GM23338 (cell line): ENCODE measurements at regions not wholly inside any gene's neighbourhood (a gene's known extent, or its start where the extent isn't known, plus 50 kb on each side); places are given as distances from the start of the nearest gene placed in this dataset.
A peak's percentile ranks its signal among the peaks of the same experiment; 100 is the strongest.

ENCODE experiments used
- ATAC-seq: fragments of 200-7000 bp; cut with Tn5 transposase; 3 replicates; pipeline ENCODE4 v1.9.1; 2020
- DNase-seq: peaks from one replicate; pipeline ENCODE4 v3.0.0-alpha.2; 2015; ENCODE audit warnings: low spot score
- H2AFZ ChIP-seq: fragments of 200-600 bp; sonication (generic); 2 replicates; pipeline ENCODE4 v1.8.0; 2016; ENCODE audit warnings: antibody characterized with exemption, mild to moderate bottlenecking, moderate library complexity
- H3F3A ChIP-seq: fragments of 200-600 bp; sonication (generic); replicated peaks from 2 replicates; pipeline ENCODE4 v1.8.0; 2017; ENCODE audit warnings: antibody characterized with exemption, mixed run types, low read depth
- H3K27ac ChIP-seq: fragments of 200-600 bp; sonication (generic); 2 replicates; pipeline ENCODE4 v1.6.1; 2016; ENCODE audit warnings: low read depth
- H3K27me3 ChIP-seq: fragments of 200-600 bp; sonication (generic); 2 replicates; pipeline ENCODE4 v1.8.0; 2016; ENCODE audit warnings: mild to moderate bottlenecking, mixed run types, moderate library complexity; ENCODE audit not compliant: insufficient read depth
- H3K36me3 ChIP-seq: fragments of 200-600 bp; sonication (generic); 2 replicates; pipeline ENCODE4 v1.8.0; 2016; ENCODE audit warnings: mild to moderate bottlenecking; ENCODE audit not compliant: insufficient read depth
- H3K4me1 ChIP-seq: fragments of 200-600 bp; sonication (generic); 2 replicates; pipeline ENCODE4 v1.8.0; 2016; ENCODE audit warnings: mild to moderate bottlenecking, moderate library complexity; ENCODE audit not compliant: insufficient read depth
- H3K4me2 ChIP-seq: fragments of 200-600 bp; sonication (generic); 2 replicates; pipeline ENCODE4 v1.7.1; 2017; ENCODE audit warnings: mixed run types
- H3K4me3 ChIP-seq: fragments of 200-600 bp; sonication (generic); 2 replicates; pipeline ENCODE4 v1.6.1; 2016; ENCODE audit warnings: mixed run types
- H3K79me2 ChIP-seq: fragments of 200-600 bp; sonication (generic); replicated peaks from 2 replicates; pipeline ENCODE4 v1.8.0; 2017; ENCODE audit warnings: mild to moderate bottlenecking; ENCODE audit not compliant: insufficient read depth
- H3K9me2 ChIP-seq: fragments of 200-600 bp; sonication (generic); 2 replicates; pipeline ENCODE4 v1.8.0; 2017; ENCODE audit not compliant: insufficient read depth
- H4K20me1 ChIP-seq: fragments of 200-600 bp; sonication (generic); replicated peaks from 2 replicates; pipeline ENCODE4 v1.8.0; 2017; ENCODE audit warnings: mild to moderate bottlenecking; ENCODE audit not compliant: insufficient read depth
- H3K27ac Mint-ChIP-seq: 2 replicates; pipeline ENCODE4 v1.8.0; 2020; ENCODE audit warnings: inconsistent platforms, mild to moderate bottlenecking, moderate library complexity, mixed read lengths
- H3K27me3 Mint-ChIP-seq: 3 replicates; pipeline ENCODE4 v1.8.0; 2022; ENCODE audit warnings: low read depth, mild to moderate bottlenecking, moderate library complexity, mixed read lengths, inconsistent platforms; ENCODE audit not compliant: insufficient read depth, poor library complexity
- H3K36me3 Mint-ChIP-seq: 3 replicates; pipeline ENCODE4 v1.8.0; 2021; ENCODE audit warnings: low read depth, mild to moderate bottlenecking, inconsistent platforms, moderate library complexity, mixed read lengths
- H3K4me1 Mint-ChIP-seq: 3 replicates; pipeline ENCODE4 v1.8.0; 2020; ENCODE audit warnings: mild to moderate bottlenecking, inconsistent platforms, mixed read lengths
- H3K4me3 Mint-ChIP-seq: 3 replicates; pipeline ENCODE4 v1.8.0; 2021; ENCODE audit warnings: moderate library complexity, mild to moderate bottlenecking, inconsistent platforms, mixed read lengths
- H3K9me3 Mint-ChIP-seq: 3 replicates; pipeline ENCODE4 v1.8.0; 2020; ENCODE audit warnings: moderate library complexity, mild to moderate bottlenecking, inconsistent platforms, mixed read lengths
- CREB1 ChIP-seq: fragments of 250-450 bp; sonication (Bioruptor Pico); IDR thresholded peaks from 2 replicates; pipeline ENCODE4 v1.5.0; 2020; ENCODE audit warnings: low read depth, mild to moderate bottlenecking, moderate library complexity
- CTCF ChIP-seq, 2 experiments: fragments of 200-600 bp in 1 of 2; sonication (generic) in 1 of 2; conservative IDR thresholded peaks; 2 replicates each; pipeline versions ENCODE4 v1.5.1 to v1.6.1; 2016 to 2017; ENCODE audit warnings: antibody characterized with exemption in 2 of 2, low read depth in 2 of 2, mild to moderate bottlenecking in 2 of 2, moderate library complexity in 1 of 2
- EZH2 ChIP-seq: fragments of 200-600 bp; sonication (generic); IDR thresholded peaks from one replicate; pipeline ENCODE4 v1.8.0; 2017; ENCODE audit warnings: antibody characterized with exemption, mild to moderate bottlenecking, low read depth; ENCODE audit not compliant: unreplicated experiment
- EZH2phosphoT487 ChIP-seq: fragments of 200-600 bp; sonication (generic); IDR thresholded peaks from one replicate; pipeline ENCODE4 v1.8.1; 2018; ENCODE audit warnings: antibody characterized with exemption; ENCODE audit not compliant: unreplicated experiment
- JUNB ChIP-seq: IDR thresholded peaks from one replicate; pipeline ENCODE4 v1.6.1; 2016; ENCODE audit warnings: antibody characterized with exemption; ENCODE audit not compliant: unreplicated experiment
- NANOG ChIP-seq: IDR thresholded peaks from 2 replicates; pipeline ENCODE4 v1.6.1; 2016; ENCODE audit warnings: antibody characterized with exemption, borderline replicate concordance
- POLR2AphosphoS5 ChIP-seq: IDR thresholded peaks from 2 replicates; pipeline ENCODE4 v1.6.1; 2016; ENCODE audit warnings: antibody characterized with exemption, low read depth
- REST ChIP-seq: IDR thresholded peaks from one replicate; pipeline ENCODE4 v1.6.1; 2018; ENCODE audit warnings: antibody characterized with exemption; ENCODE audit not compliant: unreplicated experiment
- STAT1 ChIP-seq: IDR thresholded peaks from one replicate; pipeline ENCODE4 v1.6.1; 2016; ENCODE audit warnings: antibody characterized with exemption; ENCODE audit not compliant: unreplicated experiment
- ZNF114 ChIP-seq: fragments of 250-450 bp; sonication (Bioruptor Pico); IDR thresholded peaks from 2 replicates; pipeline ENCODE4 v1.5.0; 2020; ENCODE audit warnings: mild to moderate bottlenecking, moderate library complexity
- ZNF331 ChIP-seq: fragments of 250-450 bp; sonication (Bioruptor Pico); IDR thresholded peaks from 2 replicates; pipeline ENCODE4 v1.5.0; 2020; ENCODE audit warnings: low read depth, mild to moderate bottlenecking, moderate library complexity
- ZNF462 ChIP-seq: fragments of 250-450 bp; sonication (Bioruptor Pico); IDR thresholded peaks from 2 replicates; pipeline ENCODE4 v1.5.0; 2020; ENCODE audit warnings: mild to moderate bottlenecking, moderate library complexity
- TF ChIP-seq, protein P1 (sequence below): IDR thresholded peaks from 2 replicates; pipeline ENCODE4 v1.6.1; 2016; ENCODE audit warnings: antibody characterized with exemption

GRCh38 chr1:96660503-96660902, 61.1 kb upstream of the PTBP2 start:
- H3K4me2 ChIP-seq = no peak overlapping the region
- DNase-seq (no peak), ATAC-seq (no peak)
- no peaks in the 10 kb centered on the region for H3K4me1 ChIP-seq
- no peak overlapping the region for H3K27ac ChIP-seq
- no peaks in the 10 kb centered on the region for H3K79me2 ChIP-seq
- no peaks in the 10 kb centered on the region for H3K27me3 ChIP-seq
- Mint-ChIP-seq H3K4me3 (no peak overlapping the region), H3K4me1 (no peaks in the 10 kb centered on the region), H3K36me3 (peaks cover 9% of the 10 kb centered on the region; the same call in 2 of the 3 replicates), H3K27me3 (no peaks in the 10 kb centered on the region), H3K27ac (no peak overlapping the region), H3K9me3 (peaks cover 36% of the 10 kb centered on the region)
- no peaks in the 10 kb centered on the region; the same call in 1 of the 2 replicates for H3K36me3 ChIP-seq
- H4K20me1 ChIP-seq = no peaks in the 10 kb centered on the region
- H3K4me3 ChIP-seq = no peak overlapping the region
- no peaks in the 10 kb centered on the region for H3F3A ChIP-seq
- no peaks in the 10 kb centered on the region for H3K9me2 ChIP-seq
- no peak for TF ChIP-seq EZH2
- no peak for TF ChIP-seq ZNF114 (CRISPR knock-in tag)
- no peak for TF ChIP-seq JUNB
- no peak for TF ChIP-seq STAT1
- TF ChIP-seq ZNF462 (CRISPR knock-in tag) = no peak
- no peak for TF ChIP-seq REST
- no peak for TF ChIP-seq EZH2phosphoT487
- TF ChIP-seq POLR2AphosphoS5 = no peak
- TF ChIP-seq CTCF (conservative IDR thresholded peaks at IDR 0.05; ENCODE audit: low read depth in 2 of 2) = no peak
- no peak for TF ChIP-seq NANOG
- no peak for TF ChIP-seq CREB1
- TF ChIP-seq, protein P1, sequence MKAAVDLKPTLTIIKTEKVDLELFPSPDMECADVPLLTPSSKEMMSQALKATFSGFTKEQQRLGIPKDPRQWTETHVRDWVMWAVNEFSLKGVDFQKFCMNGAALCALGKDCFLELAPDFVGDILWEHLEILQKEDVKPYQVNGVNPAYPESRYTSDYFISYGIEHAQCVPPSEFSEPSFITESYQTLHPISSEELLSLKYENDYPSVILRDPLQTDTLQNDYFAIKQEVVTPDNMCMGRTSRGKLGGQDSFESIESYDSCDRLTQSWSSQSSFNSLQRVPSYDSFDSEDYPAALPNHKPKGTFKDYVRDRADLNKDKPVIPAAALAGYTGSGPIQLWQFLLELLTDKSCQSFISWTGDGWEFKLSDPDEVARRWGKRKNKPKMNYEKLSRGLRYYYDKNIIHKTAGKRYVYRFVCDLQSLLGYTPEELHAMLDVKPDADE = no peak
- no peak for TF ChIP-seq ZNF331
- peak overlapping the region; percentile 60; the same call in 1 of the 2 replicates for H2AFZ ChIP-seq
